Left ventricle myocardium inferior (tissue), 1 donor: ENCODE measurements at regions not wholly inside any gene's neighbourhood (a gene's known extent, or its start where the extent isn't known, plus 50 kb on each side); places are given as distances from the start of the nearest gene placed in this dataset.

ENCODE experiments used
- DNase-seq: peaks from one replicate; pipeline ENCODE4 v3.0.0-alpha.2; 2020
- H3K27ac ChIP-seq: fragments of 200-600 bp; replicated peaks from 2 replicates; pipeline ENCODE4 v1.8.0; 2021
- H3K27me3 ChIP-seq: fragments of 200-600 bp; 2 replicates; pipeline ENCODE4 v1.8.0; 2021; ENCODE audit warnings: low read depth
- H3K36me3 ChIP-seq: fragments of 200-600 bp; 2 replicates; pipeline ENCODE4 v1.8.0; 2021
- H3K4me1 ChIP-seq: fragments of 200-600 bp; 2 replicates; pipeline ENCODE4 v1.8.0; 2021
- H3K4me3 ChIP-seq: fragments of 200-600 bp; 2 replicates; pipeline ENCODE4 v1.8.0; 2021; ENCODE audit warnings: mild to moderate bottlenecking, moderate library complexity
- H3K9me3 ChIP-seq: fragments of 200-600 bp; replicated peaks from 2 replicates; pipeline ENCODE4 v1.8.0; 2021
- intact Hi-C: fragments of 100-400 bp; cut with micrococcal nuclease; formaldehyde crosslinking; loops from one replicate; pipeline ENCODE4 v1.11.0; 2022
- TF ChIP-seq, protein P1 (sequence below): fragments of 200-600 bp; IDR thresholded peaks from 2 replicates; pipeline ENCODE4 v1.8.0; 2021; ENCODE audit warnings: antibody characterized with exemption, mild to moderate bottlenecking, borderline replicate concordance
- donor health status: DM: no; HTN: yes; CAD: no; lungs with severe emphysema.

DNA sequence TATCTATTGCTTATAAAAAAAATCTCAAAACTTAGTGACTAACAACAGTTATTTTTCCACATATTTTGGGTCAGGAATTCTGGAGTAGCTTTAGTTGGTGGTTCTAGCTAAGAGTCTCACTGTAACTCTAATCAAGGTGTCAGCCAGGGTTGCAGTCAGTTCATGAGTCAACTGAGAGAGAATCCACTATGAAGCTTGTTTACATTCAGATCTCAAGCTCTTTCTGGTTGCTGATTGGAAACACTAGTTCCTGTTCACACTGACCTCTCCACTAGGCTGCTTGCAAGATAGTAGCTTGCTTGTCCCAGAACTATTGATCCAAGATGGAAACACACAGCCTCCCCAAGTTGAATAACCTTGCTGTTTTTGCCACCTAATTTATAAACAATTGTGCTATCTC lies 1192.1 kb upstream of the B3GALT2 start:
- Histone ChIP-seq H3K27ac (no peak overlapping the region), H3K27me3 (no peaks in the 10 kb centered on the region), H3K4me3 (no peak overlapping the region), H3K36me3 (no peaks in the 10 kb centered on the region), H3K9me3 (no peaks in the 10 kb centered on the region), H3K4me1 (no peaks in the 10 kb centered on the region)
- intact Hi-C loops = no loop called here
- TF ChIP-seq, protein P1, sequence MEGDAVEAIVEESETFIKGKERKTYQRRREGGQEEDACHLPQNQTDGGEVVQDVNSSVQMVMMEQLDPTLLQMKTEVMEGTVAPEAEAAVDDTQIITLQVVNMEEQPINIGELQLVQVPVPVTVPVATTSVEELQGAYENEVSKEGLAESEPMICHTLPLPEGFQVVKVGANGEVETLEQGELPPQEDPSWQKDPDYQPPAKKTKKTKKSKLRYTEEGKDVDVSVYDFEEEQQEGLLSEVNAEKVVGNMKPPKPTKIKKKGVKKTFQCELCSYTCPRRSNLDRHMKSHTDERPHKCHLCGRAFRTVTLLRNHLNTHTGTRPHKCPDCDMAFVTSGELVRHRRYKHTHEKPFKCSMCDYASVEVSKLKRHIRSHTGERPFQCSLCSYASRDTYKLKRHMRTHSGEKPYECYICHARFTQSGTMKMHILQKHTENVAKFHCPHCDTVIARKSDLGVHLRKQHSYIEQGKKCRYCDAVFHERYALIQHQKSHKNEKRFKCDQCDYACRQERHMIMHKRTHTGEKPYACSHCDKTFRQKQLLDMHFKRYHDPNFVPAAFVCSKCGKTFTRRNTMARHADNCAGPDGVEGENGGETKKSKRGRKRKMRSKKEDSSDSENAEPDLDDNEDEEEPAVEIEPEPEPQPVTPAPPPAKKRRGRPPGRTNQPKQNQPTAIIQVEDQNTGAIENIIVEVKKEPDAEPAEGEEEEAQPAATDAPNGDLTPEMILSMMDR = no peak
- no peak for DNase-seq

DNA sequence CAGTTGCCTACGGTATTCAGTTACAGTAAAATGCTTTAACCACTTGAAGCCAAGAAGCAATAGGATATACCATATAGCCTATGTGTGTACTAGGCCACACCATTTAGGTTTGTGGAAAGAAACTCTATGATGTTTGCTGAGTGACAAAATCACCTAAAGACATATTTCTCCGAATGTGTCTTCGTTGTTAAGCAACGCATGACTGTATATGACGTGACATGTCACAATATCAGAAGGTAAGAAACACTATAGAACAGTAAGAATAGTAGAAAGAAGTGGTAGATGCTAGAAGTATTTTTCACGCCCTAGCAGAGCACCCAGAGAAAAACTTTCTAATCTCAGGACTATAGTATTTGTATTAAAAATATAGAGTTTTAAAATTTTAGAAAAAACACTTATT lies 1188.2 kb upstream of the B3GALT2 start:
- Histone ChIP-seq H3K4me3 (no peak overlapping the region), H3K4me1 (no peaks in the 10 kb centered on the region), H3K36me3 (no peaks in the 10 kb centered on the region), H3K9me3 (no peaks in the 10 kb centered on the region), H3K27ac (no peak overlapping the region), H3K27me3 (no peaks in the 10 kb centered on the region)
- DNase-seq = no peak
- TF ChIP-seq, protein P1 = no peak
- intact Hi-C loops = no loop called here

DNA sequence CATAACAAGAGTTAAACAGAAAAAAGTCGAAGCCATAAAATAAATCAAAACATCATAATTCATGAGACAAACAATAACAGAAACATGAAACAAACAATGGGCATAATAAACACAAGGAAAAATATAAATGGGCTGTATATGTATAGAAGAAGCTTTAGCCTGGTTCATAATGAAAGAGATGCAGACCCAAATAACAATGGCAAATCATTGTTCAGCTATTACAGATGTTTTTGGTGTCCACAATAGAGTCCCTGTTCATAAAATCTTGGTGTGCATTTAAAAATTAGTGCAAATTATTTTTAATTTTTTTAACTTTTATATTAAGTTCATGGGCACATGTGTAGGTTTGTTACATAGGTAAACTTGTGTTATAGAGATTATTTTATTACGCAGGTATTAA lies 1185.9 kb upstream of the B3GALT2 start:
- Histone ChIP-seq H3K27me3 (no peaks in the 10 kb centered on the region), H3K27ac (no peak overlapping the region), H3K36me3 (no peaks in the 10 kb centered on the region), H3K9me3 (no peaks in the 10 kb centered on the region), H3K4me1 (no peaks in the 10 kb centered on the region), H3K4me3 (no peak overlapping the region)
- TF ChIP-seq, protein P1 = no peak
- DNase-seq = no peak
- intact Hi-C loops = no loop called here

DNA sequence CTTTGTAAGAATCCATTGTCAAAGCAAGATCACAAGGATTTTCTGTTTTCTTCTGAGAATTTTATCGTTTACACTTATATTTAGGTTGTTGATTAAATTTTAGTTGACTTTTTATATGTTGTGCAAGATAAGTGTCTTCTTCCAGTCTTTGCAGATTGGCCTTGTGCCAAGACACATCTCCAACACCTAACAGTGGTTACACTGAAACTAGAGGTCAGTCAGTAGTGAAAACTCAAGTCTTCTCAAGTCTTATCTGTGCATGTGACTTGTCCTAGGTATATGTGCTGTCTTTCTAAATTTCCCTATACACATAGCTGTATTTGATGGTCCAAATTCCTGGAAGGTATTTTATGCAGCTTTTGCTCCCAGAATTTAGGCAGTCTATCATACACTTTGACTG lies 1183.2 kb upstream of the B3GALT2 start:
- Histone ChIP-seq H3K4me1 (no peaks in the 10 kb centered on the region), H3K27me3 (no peaks in the 10 kb centered on the region), H3K9me3 (no peaks in the 10 kb centered on the region), H3K36me3 (no peaks in the 10 kb centered on the region), H3K27ac (no peak overlapping the region), H3K4me3 (no peak overlapping the region)
- TF ChIP-seq, protein P1 = no peak
- no peak for DNase-seq
- intact Hi-C loops = no loop called here

DNA sequence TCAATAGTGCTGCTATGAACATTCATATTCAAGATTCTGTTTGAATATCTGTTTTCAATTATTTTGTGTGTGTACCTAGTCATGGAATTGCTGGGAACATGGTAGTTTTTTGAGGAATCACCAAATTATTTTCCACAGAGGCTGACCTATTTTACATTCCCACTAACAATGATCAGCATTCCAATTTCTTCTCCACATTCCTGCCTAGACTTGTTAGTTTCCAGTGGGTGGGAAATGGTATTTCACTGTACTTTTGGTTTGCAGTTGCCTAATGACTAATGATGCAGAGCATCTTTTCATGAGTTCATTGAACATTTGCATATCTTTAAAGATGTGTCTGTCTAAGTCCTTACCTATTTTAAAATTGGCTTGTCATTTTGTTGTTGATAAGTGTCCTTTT lies 1182.6 kb upstream of the B3GALT2 start:
- TF ChIP-seq, protein P1 = no peak
- H3K36me3 ChIP-seq = no peaks in the 10 kb centered on the region
- no peak for DNase-seq
- H3K4me1 ChIP-seq = no peaks in the 10 kb centered on the region
- no peaks in the 10 kb centered on the region for H3K9me3 ChIP-seq
- intact Hi-C loops = no loop called here
- no peak overlapping the region for H3K27ac ChIP-seq
- no peak overlapping the region for H3K4me3 ChIP-seq
- H3K27me3 ChIP-seq = no peaks in the 10 kb centered on the region

DNA sequence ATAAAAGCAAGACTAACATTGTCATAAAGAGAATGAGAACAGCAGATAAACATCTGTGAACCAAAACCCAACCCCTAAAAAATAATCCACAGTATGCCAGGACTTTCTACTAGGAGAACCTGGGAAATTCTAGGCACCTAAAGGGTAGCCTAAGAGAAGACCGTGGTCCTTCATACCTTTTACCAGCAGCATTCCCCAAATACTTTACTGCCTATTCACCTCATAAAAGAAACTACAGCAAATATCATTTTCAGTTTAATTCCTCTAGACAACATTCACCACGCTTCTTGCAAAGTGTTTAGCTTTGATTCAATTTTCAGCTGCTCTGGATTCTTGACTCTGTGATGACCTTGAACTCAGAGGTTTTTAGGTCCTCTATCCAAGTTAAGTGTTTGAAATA lies 1180.7 kb upstream of the B3GALT2 start:
- intact Hi-C loops = no loop called here
- DNase-seq = no peak
- H3K27ac ChIP-seq = no peak overlapping the region
- no peak overlapping the region for H3K4me3 ChIP-seq
- TF ChIP-seq, protein P1 = no peak
- no peaks in the 10 kb centered on the region for H3K4me1 ChIP-seq
- no peaks in the 10 kb centered on the region for H3K36me3 ChIP-seq
- H3K27me3 ChIP-seq = no peaks in the 10 kb centered on the region
- H3K9me3 ChIP-seq = no peaks in the 10 kb centered on the region
